ENCODE measurements at regions not wholly inside any gene's neighbourhood (a gene's known extent, or its start where the extent isn't known, plus 50 kb on each side); places are given as distances from the start of the nearest gene placed in this dataset.

GRCh38 chr13:59330764-59331163, 833.0 kb downstream of the DIAPH3 start:
- DNase-seq = no peak

GRCh38 chr13:59332966-59333365, 830.8 kb downstream of the DIAPH3 start:
- no peak for DNase-seq

DNA sequence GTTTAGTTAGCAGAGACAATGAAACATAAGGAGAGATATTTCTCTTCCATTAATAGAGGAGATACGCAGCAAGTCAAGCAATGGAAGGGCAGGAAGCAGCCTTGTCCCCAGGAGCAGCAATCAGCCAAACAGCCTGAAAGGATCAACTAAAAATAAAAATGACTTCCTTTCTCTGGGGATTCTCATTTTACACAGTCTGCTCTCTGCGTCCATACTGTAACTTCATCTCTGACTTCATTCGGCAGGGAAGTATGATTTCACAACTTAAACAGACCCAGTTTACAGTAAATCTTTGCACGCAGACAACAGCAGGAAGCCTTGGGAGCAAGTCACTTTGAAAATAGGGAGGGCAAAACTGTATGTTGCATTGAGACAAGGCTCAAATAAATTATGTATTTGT, 826.7 kb downstream of the DIAPH3 start:
- DNase-seq = no peak

GRCh38 chr13:59340151-59340550, 823.6 kb downstream of the DIAPH3 start:
- no peak for DNase-seq

DNA sequence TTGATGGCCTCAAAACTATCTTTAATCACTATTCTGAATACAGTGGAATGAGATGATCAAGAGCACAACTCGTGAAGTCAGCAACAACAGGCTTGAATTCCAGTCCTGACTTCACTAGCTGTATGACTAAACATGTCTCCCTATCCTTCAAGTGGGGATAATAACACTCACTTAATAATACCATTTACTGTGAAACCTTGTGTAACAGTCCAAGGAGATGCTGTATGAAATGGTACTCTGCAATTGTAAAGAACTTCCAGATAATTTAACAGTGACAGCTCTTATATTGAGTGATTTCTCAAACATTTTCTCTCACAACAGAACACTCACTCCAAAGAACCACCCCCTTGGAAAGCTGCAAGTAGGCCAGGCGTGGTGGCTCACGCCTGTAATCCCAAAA, 823.1 kb downstream of the DIAPH3 start:
- DNase-seq = no peak

DNA sequence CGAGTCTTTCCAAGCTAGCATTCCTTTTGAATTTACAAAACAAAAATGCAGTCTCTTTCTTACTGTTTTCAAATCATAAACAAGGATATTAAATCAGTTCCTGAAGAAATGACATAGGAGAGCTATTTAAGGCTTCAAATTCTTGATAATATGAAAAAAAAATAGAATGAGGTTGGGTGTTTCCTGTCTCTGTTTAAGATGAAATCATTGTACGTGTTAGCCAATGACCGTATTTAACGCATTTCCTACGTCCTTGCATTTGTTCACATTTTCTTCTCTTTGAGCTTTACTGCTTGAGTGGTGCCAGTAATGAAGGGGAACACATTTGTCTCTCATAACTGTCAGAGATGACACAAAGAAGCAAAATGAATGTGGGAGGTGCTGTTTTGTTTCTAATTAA, 821.3 kb downstream of the DIAPH3 start:
- DNase-seq = no peak

- DNase-seq = no peak
These were observed 820.6 kb downstream of the DIAPH3 start for GRCh38 chr13:59343132-59343531.

GRCh38 chr13:59343993-59344822, 819.5 kb downstream of the DIAPH3 start:
- DNase-seq = no peak

DNA sequence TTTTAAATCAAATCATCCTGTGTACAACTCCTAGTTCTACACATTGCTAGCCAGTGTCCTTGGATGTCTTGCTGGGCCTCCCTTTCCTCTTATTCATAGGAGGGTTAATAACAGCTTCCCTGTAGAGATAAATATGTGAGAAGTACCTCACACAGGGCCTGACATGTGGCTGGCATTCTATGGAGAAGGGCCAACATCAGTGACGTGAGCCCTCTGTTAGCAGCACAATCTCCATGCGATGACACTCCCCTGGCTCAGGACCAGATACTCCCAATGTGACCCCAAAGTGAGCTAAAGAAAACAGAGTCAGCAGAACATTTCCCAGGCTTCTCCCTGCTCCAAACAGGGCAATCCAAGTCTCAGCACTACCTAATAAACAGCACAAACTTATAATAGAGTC, 818.4 kb downstream of the DIAPH3 start:
- no peak for DNase-seq

- no peak for DNase-seq
These were observed 816.6 kb downstream of the DIAPH3 start for GRCh38 chr13:59346999-59347723.

- DNase-seq = no peak
These were observed 815.1 kb downstream of the DIAPH3 start for GRCh38 chr13:59348617-59349016.

DNA sequence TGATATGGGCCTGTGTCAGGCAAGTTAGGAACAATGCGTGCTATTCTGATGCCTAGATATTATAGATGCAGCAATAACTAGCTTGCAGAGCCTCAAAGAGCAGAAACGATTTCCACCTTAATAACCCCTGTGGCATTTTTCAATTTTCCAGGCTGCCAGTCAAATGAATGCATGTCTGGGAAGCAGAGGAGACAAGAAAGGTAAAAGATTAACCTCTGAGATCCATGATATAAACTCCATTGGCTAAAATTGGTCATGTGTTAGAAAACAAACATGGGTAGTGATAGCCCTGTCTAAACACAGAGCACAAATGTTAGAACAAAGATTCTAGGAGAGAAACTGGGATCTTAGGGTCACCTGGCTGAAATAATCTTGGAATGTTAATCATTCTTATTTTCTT, 811.1 kb downstream of the DIAPH3 start:
- DNase-seq = no peak

- no peak for DNase-seq
These were observed 808.9 kb downstream of the DIAPH3 start for GRCh38 chr13:59354665-59355369.

DNA sequence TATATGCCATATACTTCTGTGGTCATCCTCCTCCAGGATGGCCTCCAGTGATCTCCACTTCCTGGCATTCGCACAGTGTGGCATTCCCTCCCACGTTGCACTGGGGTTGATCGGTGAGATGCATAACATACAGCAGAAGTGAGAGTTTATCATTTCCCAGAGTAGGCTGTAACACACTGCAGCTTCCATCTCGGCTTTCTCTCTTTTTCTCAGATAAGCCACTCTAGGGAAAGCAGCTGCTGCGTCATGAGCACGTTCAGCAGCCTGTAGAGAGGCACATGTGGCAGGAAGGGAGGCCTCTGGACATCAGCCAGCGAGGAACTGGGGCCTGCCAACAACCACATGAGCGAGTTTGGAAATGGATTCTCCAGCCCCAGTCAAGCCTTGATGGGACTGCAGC, 807.1 kb downstream of the DIAPH3 start:
- DNase-seq = peak; percentile 63

GRCh38 chr13:59358014-59358413, 805.7 kb downstream of the DIAPH3 start:
- no peak for DNase-seq

DNA sequence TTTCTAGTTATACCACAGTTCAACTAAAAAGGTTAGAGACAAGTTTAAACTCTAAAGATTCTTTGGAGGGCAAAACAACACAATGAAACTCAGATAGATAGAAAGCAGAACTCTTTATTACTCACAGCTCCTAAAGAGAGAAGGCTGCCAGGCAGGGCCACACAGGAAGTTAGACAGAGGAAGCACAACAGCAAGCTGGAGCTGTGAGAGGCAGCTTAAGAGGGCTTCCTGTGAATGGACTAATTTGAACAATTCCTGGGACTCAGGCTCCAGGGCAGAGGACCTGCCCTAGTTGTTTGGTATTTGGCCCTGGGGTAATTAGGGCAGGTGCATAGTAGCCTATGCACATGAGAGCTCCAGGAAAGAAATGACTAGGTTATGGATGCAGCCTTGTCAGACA, 803.6 kb downstream of the DIAPH3 start:
- no peak for DNase-seq

DNA sequence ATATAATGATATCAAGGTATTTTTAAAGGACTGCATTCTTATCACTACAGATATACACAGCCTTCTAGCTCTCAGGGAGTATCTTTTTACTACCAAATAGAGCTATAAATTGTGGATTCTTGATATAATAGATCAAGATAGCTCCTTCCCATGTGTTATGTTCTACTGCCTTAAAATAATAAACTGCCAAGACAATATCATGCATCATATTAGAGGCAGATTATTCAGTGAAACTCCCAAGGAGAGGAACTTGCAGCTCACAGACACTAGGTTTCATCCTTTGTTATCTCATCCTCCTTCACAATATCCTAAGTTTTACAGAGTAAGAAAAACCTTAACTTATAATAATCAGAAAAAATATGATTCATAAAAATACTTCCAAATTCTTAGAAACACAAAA, 802.8 kb downstream of the DIAPH3 start:
- DNase-seq = no peak

GRCh38 chr13:59363313-59363712, 800.4 kb downstream of the DIAPH3 start:
- peak; percentile 23 for DNase-seq

DNA sequence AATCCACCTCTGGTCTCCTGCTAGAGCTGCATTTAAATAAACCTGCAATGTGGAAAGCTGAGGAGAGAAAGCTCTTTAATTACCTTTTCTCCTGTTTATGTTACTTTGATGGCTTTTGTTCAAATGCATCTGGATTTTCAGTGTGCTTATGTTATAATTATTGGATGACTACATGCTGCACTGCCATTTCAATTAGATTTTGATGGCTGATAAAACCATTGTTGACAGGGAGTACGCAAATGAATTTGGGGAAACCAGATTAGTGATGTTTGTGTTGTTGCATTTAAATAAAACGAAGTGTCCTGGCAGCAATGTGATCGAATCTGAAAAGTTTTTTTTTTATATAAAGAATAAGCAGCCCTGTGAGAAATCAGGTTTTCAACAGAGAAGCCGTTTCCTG, 799.8 kb downstream of the DIAPH3 start:
- DNase-seq = no peak

DNA sequence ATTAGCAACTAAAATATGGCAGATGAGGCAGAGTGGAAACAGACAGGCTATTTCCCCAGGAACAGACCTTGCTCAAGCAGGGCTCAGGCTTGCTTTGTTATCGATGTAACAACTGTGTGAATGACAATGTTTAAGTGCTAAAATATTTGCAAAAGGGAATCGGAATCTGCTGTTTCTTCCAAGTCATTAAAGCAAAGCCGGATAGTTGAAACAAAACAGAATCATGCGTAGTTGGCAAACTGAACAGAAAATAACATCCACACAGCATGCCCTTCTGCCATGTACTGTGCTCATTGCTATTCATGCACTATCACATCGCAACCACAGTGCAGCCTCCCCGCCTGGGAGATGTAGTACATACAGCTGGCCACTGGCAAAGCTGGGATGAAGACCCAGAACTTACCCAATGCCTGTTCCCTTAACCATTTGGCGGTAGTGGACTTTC, 799.1 kb downstream of the DIAPH3 start:
- no peak for DNase-seq

- no peak for DNase-seq
These were observed 796.3 kb downstream of the DIAPH3 start for GRCh38 chr13:59367467-59367866.

- DNase-seq = no peak
These were observed 795.8 kb downstream of the DIAPH3 start for GRCh38 chr13:59367904-59368303.

GRCh38 chr13:59368693-59369092, 795.0 kb downstream of the DIAPH3 start:
- DNase-seq = no peak

- DNase-seq = no peak
These were observed 792.5 kb downstream of the DIAPH3 start for GRCh38 chr13:59371229-59371628.

All from NCI-H345 (cell line).